ENCODE measurements at regions not wholly inside any gene's neighbourhood (a gene's known extent, or its start where the extent isn't known, plus 50 kb on each side); places are given as distances from the start of the nearest gene placed in this dataset.

GRCh38 chr2:96438589-96438988 lies 66.6 kb downstream of the NEURL3 start:
- no peaks in the 10 kb centered on the region for H3K4me1 ChIP-seq (ENCODE audit: insufficient read depth, low read length)
- no peak overlapping the region for H3K9ac ChIP-seq (ENCODE audit: low read length)
- H3K27me3 ChIP-seq (ENCODE audit: low read length): no peaks in the 10 kb centered on the region
- H4K20me1 ChIP-seq (ENCODE audit: low read length): no peaks in the 10 kb centered on the region
- intact Hi-C loops (cut with micrococcal nuclease): no loop called here
- H3K36me3 ChIP-seq (ENCODE audit: low read depth, low read length): no peaks in the 10 kb centered on the region
- no peak for ATAC-seq
- H3K9me2 ChIP-seq (replicated peaks; ENCODE audit: low read length): no peaks in the 10 kb centered on the region
- H3K4me2 ChIP-seq (ENCODE audit: low read length): no peak overlapping the region
- no peaks in the 10 kb centered on the region for H3K79me2 ChIP-seq (ENCODE audit: low read length)
- no peak overlapping the region for H2AFZ ChIP-seq (ENCODE audit: low read length)
- no peak overlapping the region for H3K27ac ChIP-seq (ENCODE audit: low read length)
- TF ChIP-seq EZH2phosphoT487 (IDR thresholded peaks at IDR 0.05; ENCODE audit: borderline replicate concordance, low read length) (no peak), CTCF (conservative IDR thresholded peaks at IDR 0.05; ENCODE audit: low read depth, low read length) (no peak), EZH2 (IDR thresholded peaks at IDR 0.05; ENCODE audit: low read length, unreplicated experiment) (no peak)
- 0 out of 2 replicates have a peak, but pooled peaks cover 3% of the 10 kb centered on the region for H3K9me3 ChIP-seq (ENCODE audit: low read length)
- no peak for DNase-seq
- ChIA-PET CTCF (no interaction called here), POLR2A (ENCODE audit: unreplicated experiment) (no interaction called here)
- H3F3A ChIP-seq (ENCODE audit: low read length, unreplicated experiment): no peaks in the 10 kb centered on the region
- no TSS peak for BruUV-seq (replicated peaks)
- no peak overlapping the region for H3K4me3 ChIP-seq (ENCODE audit: low read length)

GRCh38 chr2:96437512-96437911 lies 67.6 kb downstream of the NEURL3 start:
- intact Hi-C loops (cut with micrococcal nuclease): no loop called here
- CTCF ChIA-PET: no interaction called here

More at GRCh38 chr2:96437512-96437911, 67.6 kb downstream of the NEURL3 start:
- Histone ChIP-seq H3K36me3 (ENCODE audit: low read depth, low read length) (no peaks in the 10 kb centered on the region), H3K27ac (ENCODE audit: low read length) (no peak overlapping the region), H3K4me1 (ENCODE audit: insufficient read depth, low read length) (no peaks in the 10 kb centered on the region), H3K4me2 (ENCODE audit: low read length) (no peak overlapping the region), H3F3A (ENCODE audit: low read length, unreplicated experiment) (no peaks in the 10 kb centered on the region), H3K9ac (ENCODE audit: low read length) (no peak overlapping the region), H3K9me3 (ENCODE audit: low read length) (0 out of 2 replicates have a peak, but pooled peaks cover 3% of the 10 kb centered on the region), H3K9me2 (replicated peaks; ENCODE audit: low read length) (no peaks in the 10 kb centered on the region), H3K79me2 (ENCODE audit: low read length) (no peaks in the 10 kb centered on the region), H3K27me3 (ENCODE audit: low read length) (no peaks in the 10 kb centered on the region), H2AFZ (ENCODE audit: low read length) (no peak overlapping the region), H4K20me1 (ENCODE audit: low read length) (no peaks in the 10 kb centered on the region), H3K4me3 (ENCODE audit: low read length) (no peak overlapping the region)
- DNase-seq (no peak), ATAC-seq (no peak)
- POLR2A ChIA-PET (ENCODE audit: unreplicated experiment): no interaction called here
- no peak for TF ChIP-seq CTCF (conservative IDR thresholded peaks at IDR 0.05; ENCODE audit: low read depth, low read length)
- TF ChIP-seq EZH2phosphoT487 (IDR thresholded peaks at IDR 0.05; ENCODE audit: borderline replicate concordance, low read length): no peak
- TF ChIP-seq EZH2 (IDR thresholded peaks at IDR 0.05; ENCODE audit: low read length, unreplicated experiment): no peak
- no TSS peak for BruUV-seq (replicated peaks)

All from PC-3 (cell line).